GM12872 (cell line): ENCODE measurements at regions not wholly inside any gene's neighbourhood (a gene's known extent, or its start where the extent isn't known, plus 50 kb on each side); places are given as distances from the start of the nearest gene placed in this dataset.

Experiments used
- CTCF ChIP-seq: IDR thresholded peaks from 3 replicates; pipeline ENCODE4 v1.5.1; 2011; ENCODE audit warnings: low read depth, mild to moderate bottlenecking, low read length, moderate library complexity; ENCODE audit not compliant: insufficient read depth

DNA sequence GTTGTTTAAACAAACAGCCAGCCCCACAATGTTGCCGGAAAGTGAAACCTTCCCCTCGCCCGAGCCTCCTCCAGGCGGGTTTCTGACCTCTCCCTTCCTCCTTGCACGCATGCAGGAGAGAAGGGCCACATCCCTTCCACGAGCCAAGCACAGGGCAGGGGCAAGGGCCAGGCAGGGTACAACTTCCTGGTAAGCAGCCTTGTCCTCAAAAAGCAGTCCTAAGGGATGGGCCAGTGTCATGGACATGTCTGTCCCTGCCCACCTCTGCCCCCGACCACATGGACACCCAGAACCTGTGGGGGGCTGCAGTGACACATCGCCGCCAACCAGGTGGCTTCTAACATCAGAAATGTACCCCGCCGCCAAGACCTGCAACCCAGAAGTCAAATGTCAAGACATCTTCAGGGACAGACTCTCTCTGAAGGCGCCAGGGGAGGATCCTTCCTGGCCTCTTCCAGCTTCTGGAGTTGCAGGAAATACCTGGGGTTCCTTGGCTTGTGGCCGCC lies 145.3 kb downstream of the CRYBB2 start:
- TF ChIP-seq CTCF, result no peak

GRCh38 chr22:25365491-25366261 lies 146.2 kb downstream of the CRYBB2 start:
- no peak for TF ChIP-seq CTCF

DNA sequence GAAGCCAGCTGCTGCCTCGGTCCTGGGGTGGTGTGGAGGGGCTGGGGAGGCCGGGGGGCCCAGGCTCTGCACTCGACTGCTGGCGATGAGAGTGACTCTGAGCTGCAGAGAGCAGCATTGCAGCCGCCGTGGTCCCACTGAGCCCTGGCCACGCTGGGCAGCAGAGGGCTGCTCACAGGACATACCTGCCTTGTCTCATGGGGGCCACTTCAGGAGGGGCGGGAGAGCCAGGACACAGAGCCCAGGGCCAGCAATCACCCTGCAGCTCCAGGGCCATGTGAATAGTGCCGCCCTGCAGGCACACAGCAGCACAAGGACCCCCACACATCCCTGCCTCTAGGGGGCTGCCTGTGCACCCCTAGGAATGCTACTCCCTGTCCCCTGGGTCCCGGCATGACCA lies 147.0 kb downstream of the CRYBB2 start:
- no peak for TF ChIP-seq CTCF

DNA sequence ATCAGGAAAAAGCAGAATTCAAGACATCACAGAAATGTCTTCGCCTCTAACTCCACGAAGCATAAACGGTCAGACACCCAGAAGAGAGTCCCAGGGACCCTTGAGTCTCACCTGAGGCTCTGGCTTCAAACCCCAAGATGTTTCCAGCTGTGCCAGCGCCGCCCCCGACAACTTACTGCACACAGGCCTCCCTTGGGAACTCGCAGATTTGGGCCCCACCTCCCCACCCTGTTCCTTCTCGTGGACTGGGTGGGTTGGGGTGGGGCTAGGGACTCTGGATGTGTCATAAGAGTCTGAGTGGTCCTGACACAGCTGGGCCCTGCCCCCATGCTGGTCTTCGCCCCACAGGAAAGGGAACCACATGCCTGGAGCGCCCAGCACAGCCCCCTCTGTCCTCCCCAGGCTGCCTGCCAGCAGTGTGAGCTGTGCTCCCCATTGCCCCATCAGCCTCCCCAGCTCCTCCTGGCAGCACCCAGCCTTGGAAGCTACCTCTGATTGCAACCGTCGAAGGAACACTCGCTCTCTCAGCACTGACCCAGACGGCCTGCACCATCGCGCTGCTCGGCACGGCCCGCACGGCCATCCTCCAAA lies 147.5 kb downstream of the CRYBB2 start:
- no peak for TF ChIP-seq CTCF

DNA sequence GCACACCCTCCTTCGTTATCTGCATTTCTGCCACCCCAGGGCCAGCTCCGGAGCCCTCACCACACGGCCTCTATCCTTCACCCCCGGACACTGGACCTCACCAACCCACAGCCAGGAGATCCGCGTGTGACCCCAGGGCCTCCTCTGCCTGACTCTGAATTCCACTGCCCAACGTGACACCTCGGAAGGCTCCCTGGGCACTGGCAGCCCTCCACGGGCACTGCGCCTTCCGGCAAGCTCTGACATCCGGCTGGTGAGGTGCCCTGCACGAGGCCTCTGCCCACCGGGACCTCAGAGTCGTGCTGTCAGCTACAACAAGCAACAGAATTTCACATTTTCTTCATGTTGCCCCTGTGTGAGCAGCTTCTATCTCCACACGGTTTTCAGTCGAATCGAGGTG lies 148.3 kb downstream of the CRYBB2 start:
- TF ChIP-seq CTCF, result no peak

GRCh38 chr22:25368271-25368670 lies 148.8 kb downstream of the CRYBB2 start:
- no peak for TF ChIP-seq CTCF

GRCh38 chr22:25369041-25369440 lies 149.6 kb downstream of the CRYBB2 start:
- no peak for TF ChIP-seq CTCF
